ENCODE measurements at regions not wholly inside any gene's neighbourhood (a gene's known extent, or its start where the extent isn't known, plus 50 kb on each side); places are given as distances from the start of the nearest gene placed in this dataset.

GRCh38 chr6:156004796-156005195 lies 549.2 kb upstream of the NOX3 start:
- Histone ChIP-seq H3K4me1 (ENCODE audit: insufficient read depth) (no peaks in the 10 kb centered on the region), H3F3A (ENCODE audit: insufficient read depth) (no peaks in the 10 kb centered on the region), H2AFZ (no peak overlapping the region), H3K9me3 (ENCODE audit: low read depth) (no peaks in the 10 kb centered on the region), H3K27me3 (replicated peaks; ENCODE audit: insufficient read depth) (no peaks in the 10 kb centered on the region), H3K79me2 (ENCODE audit: insufficient read depth) (no peaks in the 10 kb centered on the region), H3K27ac (no peak overlapping the region), H3K9ac (no peak overlapping the region), H3K9me2 (ENCODE audit: insufficient read depth) (no peaks in the 10 kb centered on the region), H4K20me1 (ENCODE audit: insufficient read depth) (no peaks in the 10 kb centered on the region), H3K4me2 (ENCODE audit: unreplicated experiment) (no peak overlapping the region), H3K4me3 (no peak overlapping the region), H3K36me3 (ENCODE audit: low read depth) (no peaks in the 10 kb centered on the region)
- in situ Hi-C loops (cut with MboI), result no loop called here
- TF ChIP-seq EZH2 (IDR thresholded peaks at IDR 0.05; ENCODE audit: insufficient read depth, poor library complexity, severe bottlenecking) (no peak), EZH2phosphoT487 (IDR thresholded peaks at IDR 0.05; ENCODE audit: insufficient read depth, low read depth) (no peak)
- 20 to 28% methylated on average over 2 of the region's 2 CpGs for WGBS, 2 experiments (ENCODE audit: low coverage in 1 of 2, low lambda C conversion rate in 2 of 2, missing lambda C conversion rate in 2 of 2)
- no peak for DNase-seq

GRCh38 chr6:155996151-155996550 lies 540.5 kb upstream of the NOX3 start:
- Histone ChIP-seq H3K4me2 (ENCODE audit: unreplicated experiment) (no peak overlapping the region), H3K4me3 (no peak overlapping the region), H3K27ac (no peak overlapping the region), H2AFZ (no peak overlapping the region), H3K9ac (no peak overlapping the region), H3K4me1 (ENCODE audit: insufficient read depth) (no peaks in the 10 kb centered on the region), H3K9me3 (ENCODE audit: low read depth) (no peaks in the 10 kb centered on the region), H3K9me2 (ENCODE audit: insufficient read depth) (no peaks in the 10 kb centered on the region), H4K20me1 (ENCODE audit: insufficient read depth) (no peaks in the 10 kb centered on the region), H3K79me2 (ENCODE audit: insufficient read depth) (no peaks in the 10 kb centered on the region), H3K27me3 (replicated peaks; ENCODE audit: insufficient read depth) (no peaks in the 10 kb centered on the region), H3K36me3 (ENCODE audit: low read depth) (no peaks in the 10 kb centered on the region), H3F3A (ENCODE audit: insufficient read depth) (no peaks in the 10 kb centered on the region)
- in situ Hi-C loops (cut with MboI), result no loop called here
- TF ChIP-seq EZH2 (IDR thresholded peaks at IDR 0.05; ENCODE audit: insufficient read depth, poor library complexity, severe bottlenecking), result no peak
- no peak for TF ChIP-seq EZH2phosphoT487 (IDR thresholded peaks at IDR 0.05; ENCODE audit: insufficient read depth, low read depth)
- WGBS, 2 experiments (ENCODE audit: low coverage in 1 of 2, low lambda C conversion rate in 2 of 2, missing lambda C conversion rate in 2 of 2), result 38 to 68% methylated on average over 1 of the region's 1 CpG
- no peak for DNase-seq

GRCh38 chr6:155995281-155995680 lies 539.6 kb upstream of the NOX3 start:
- Histone ChIP-seq H3K9me2 (ENCODE audit: insufficient read depth) (no peaks in the 10 kb centered on the region), H3K9me3 (ENCODE audit: low read depth) (no peaks in the 10 kb centered on the region), H3K27me3 (replicated peaks; ENCODE audit: insufficient read depth) (no peaks in the 10 kb centered on the region), H3K4me2 (ENCODE audit: unreplicated experiment) (no peak overlapping the region), H4K20me1 (ENCODE audit: insufficient read depth) (no peaks in the 10 kb centered on the region), H3K79me2 (ENCODE audit: insufficient read depth) (no peaks in the 10 kb centered on the region), H3K9ac (no peak overlapping the region), H3K27ac (no peak overlapping the region), H2AFZ (no peak overlapping the region), H3K36me3 (ENCODE audit: low read depth) (no peaks in the 10 kb centered on the region), H3K4me1 (ENCODE audit: insufficient read depth) (no peaks in the 10 kb centered on the region), H3F3A (ENCODE audit: insufficient read depth) (no peaks in the 10 kb centered on the region), H3K4me3 (no peak overlapping the region)
- in situ Hi-C loops (cut with MboI), result no loop called here
- TF ChIP-seq EZH2phosphoT487 (IDR thresholded peaks at IDR 0.05; ENCODE audit: insufficient read depth, low read depth) (no peak), EZH2 (IDR thresholded peaks at IDR 0.05; ENCODE audit: insufficient read depth, poor library complexity, severe bottlenecking) (no peak)
- WGBS, 2 experiments (ENCODE audit: low coverage in 1 of 2, low lambda C conversion rate in 2 of 2, missing lambda C conversion rate in 2 of 2), result 51 to 66% methylated on average over 4 of the region's 4 CpGs
- DNase-seq, result no peak

- TF ChIP-seq EZH2phosphoT487 (IDR thresholded peaks at IDR 0.05; ENCODE audit: insufficient read depth, low read depth) (no peak), EZH2 (IDR thresholded peaks at IDR 0.05; ENCODE audit: insufficient read depth, poor library complexity, severe bottlenecking) (no peak)
- no peaks in the 10 kb centered on the region for H3K36me3 ChIP-seq (ENCODE audit: low read depth)
- H3K27ac ChIP-seq, result no peak overlapping the region
- in situ Hi-C loops (cut with MboI), result no loop called here
- H3K4me3 ChIP-seq, result no peak overlapping the region
- no peak overlapping the region for H2AFZ ChIP-seq
- H3K4me1 ChIP-seq (ENCODE audit: insufficient read depth), result no peaks in the 10 kb centered on the region
- no peaks in the 10 kb centered on the region for H3K9me2 ChIP-seq (ENCODE audit: insufficient read depth)
- H4K20me1 ChIP-seq (ENCODE audit: insufficient read depth), result no peaks in the 10 kb centered on the region
- no peaks in the 10 kb centered on the region for H3K9me3 ChIP-seq (ENCODE audit: low read depth)
- H3F3A ChIP-seq (ENCODE audit: insufficient read depth), result no peaks in the 10 kb centered on the region
- no peak for DNase-seq
- H3K9ac ChIP-seq, result no peak overlapping the region
- no peak overlapping the region for H3K4me2 ChIP-seq (ENCODE audit: unreplicated experiment)
- H3K27me3 ChIP-seq (replicated peaks; ENCODE audit: insufficient read depth), result no peaks in the 10 kb centered on the region
- WGBS, 2 experiments (ENCODE audit: low coverage in 1 of 2, low lambda C conversion rate in 2 of 2, missing lambda C conversion rate in 2 of 2), result 47 to 48% methylated on average over 7 of the region's 7 CpGs
- no peaks in the 10 kb centered on the region for H3K79me2 ChIP-seq (ENCODE audit: insufficient read depth)
These were observed 538.4 kb upstream of the NOX3 start for GRCh38 chr6:155994086-155994485.

- no peak overlapping the region for H3K4me3 ChIP-seq
- no peak overlapping the region for H3K4me2 ChIP-seq (ENCODE audit: unreplicated experiment)
- no peaks in the 10 kb centered on the region for H3K9me2 ChIP-seq (ENCODE audit: insufficient read depth)
- H2AFZ ChIP-seq, result no peak overlapping the region
- H3K9me3 ChIP-seq (ENCODE audit: low read depth), result no peaks in the 10 kb centered on the region
- in situ Hi-C loops (cut with MboI), result no loop called here
- H3K27me3 ChIP-seq (replicated peaks; ENCODE audit: insufficient read depth), result no peaks in the 10 kb centered on the region
- H3K79me2 ChIP-seq (ENCODE audit: insufficient read depth), result no peaks in the 10 kb centered on the region
- no peaks in the 10 kb centered on the region for H3F3A ChIP-seq (ENCODE audit: insufficient read depth)
- H3K27ac ChIP-seq, result no peak overlapping the region
- H3K36me3 ChIP-seq (ENCODE audit: low read depth), result no peaks in the 10 kb centered on the region
- no peaks in the 10 kb centered on the region for H3K4me1 ChIP-seq (ENCODE audit: insufficient read depth)
- TF ChIP-seq EZH2 (IDR thresholded peaks at IDR 0.05; ENCODE audit: insufficient read depth, poor library complexity, severe bottlenecking) (no peak), EZH2phosphoT487 (IDR thresholded peaks at IDR 0.05; ENCODE audit: insufficient read depth, low read depth) (no peak)
- 33 to 40% methylated on average over 6 of the region's 6 CpGs for WGBS, 2 experiments (ENCODE audit: low coverage in 1 of 2, low lambda C conversion rate in 2 of 2, missing lambda C conversion rate in 2 of 2)
- no peak overlapping the region for H3K9ac ChIP-seq
- no peaks in the 10 kb centered on the region for H4K20me1 ChIP-seq (ENCODE audit: insufficient read depth)
- DNase-seq, result no peak
These were observed 537.6 kb upstream of the NOX3 start for GRCh38 chr6:155993240-155993639.

All from GM23248 (cell line).